ENCODE measurements at regions not wholly inside any gene's neighbourhood (a gene's known extent, or its start where the extent isn't known, plus 50 kb on each side); places are given as distances from the start of the nearest gene placed in this dataset.

GRCh38 chr6:42506070-42506469 lies 54.3 kb upstream of the TRERF1 start:
- TF ChIP-seq, protein P1, sequence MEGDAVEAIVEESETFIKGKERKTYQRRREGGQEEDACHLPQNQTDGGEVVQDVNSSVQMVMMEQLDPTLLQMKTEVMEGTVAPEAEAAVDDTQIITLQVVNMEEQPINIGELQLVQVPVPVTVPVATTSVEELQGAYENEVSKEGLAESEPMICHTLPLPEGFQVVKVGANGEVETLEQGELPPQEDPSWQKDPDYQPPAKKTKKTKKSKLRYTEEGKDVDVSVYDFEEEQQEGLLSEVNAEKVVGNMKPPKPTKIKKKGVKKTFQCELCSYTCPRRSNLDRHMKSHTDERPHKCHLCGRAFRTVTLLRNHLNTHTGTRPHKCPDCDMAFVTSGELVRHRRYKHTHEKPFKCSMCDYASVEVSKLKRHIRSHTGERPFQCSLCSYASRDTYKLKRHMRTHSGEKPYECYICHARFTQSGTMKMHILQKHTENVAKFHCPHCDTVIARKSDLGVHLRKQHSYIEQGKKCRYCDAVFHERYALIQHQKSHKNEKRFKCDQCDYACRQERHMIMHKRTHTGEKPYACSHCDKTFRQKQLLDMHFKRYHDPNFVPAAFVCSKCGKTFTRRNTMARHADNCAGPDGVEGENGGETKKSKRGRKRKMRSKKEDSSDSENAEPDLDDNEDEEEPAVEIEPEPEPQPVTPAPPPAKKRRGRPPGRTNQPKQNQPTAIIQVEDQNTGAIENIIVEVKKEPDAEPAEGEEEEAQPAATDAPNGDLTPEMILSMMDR (conservative IDR thresholded peaks at IDR 0.05; ENCODE audit: low read length) = no peak
- no peak for TF ChIP-seq EZH2phosphoT487 (IDR thresholded peaks at IDR 0.05; ENCODE audit: borderline replicate concordance)
